ENCODE measurements at regions not wholly inside any gene's neighbourhood (a gene's known extent, or its start where the extent isn't known, plus 50 kb on each side); places are given as distances from the start of the nearest gene placed in this dataset.

DNA sequence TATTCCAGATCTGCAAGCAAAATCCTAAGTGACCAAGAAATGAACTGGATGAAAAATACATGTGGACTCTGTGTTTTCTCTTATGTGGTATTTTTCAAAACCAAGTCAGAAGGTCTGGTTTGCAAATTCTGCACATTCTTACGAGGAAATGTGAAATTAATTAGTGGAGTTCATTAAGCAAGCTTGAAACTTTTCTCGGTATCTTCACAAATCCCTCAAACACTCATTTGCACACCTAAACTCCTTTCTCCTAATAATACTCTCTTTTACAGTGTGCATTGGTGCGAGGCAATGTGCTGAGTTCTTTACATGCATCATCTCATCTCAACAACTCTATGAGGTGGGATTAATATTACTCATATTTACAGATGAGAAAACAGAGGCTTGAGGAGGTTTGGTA is 82.1 kb downstream of the MTERF1 start:
- no peak overlapping the region for H3K9ac ChIP-seq (ENCODE audit: low read depth, low read length, poor library complexity, severe bottlenecking)
- H3K9me2 ChIP-seq (replicated peaks; ENCODE audit: low read depth, low read length) = no peaks in the 10 kb centered on the region
- no peaks in the 10 kb centered on the region for H3K36me3 ChIP-seq (ENCODE audit: insufficient read depth, low read length)
- no peak overlapping the region for H2AFZ ChIP-seq (ENCODE audit: low read length)
- H3K4me3 ChIP-seq (ENCODE audit: low read length, poor library complexity, severe bottlenecking) = no peak overlapping the region
- H3K79me2 ChIP-seq (ENCODE audit: insufficient read depth, low read length) = no peaks in the 10 kb centered on the region
- no peaks in the 10 kb centered on the region for H3K9me3 ChIP-seq (ENCODE audit: insufficient read depth, low read depth, low read length)
- H4K20me1 ChIP-seq (ENCODE audit: insufficient read depth, low read length, poor library complexity, severe bottlenecking) = no peaks in the 10 kb centered on the region
- H3K27me3 ChIP-seq (ENCODE audit: insufficient read depth, low read length, poor library complexity, severe bottlenecking) = no peaks in the 10 kb centered on the region
- H3K4me2 ChIP-seq (ENCODE audit: low read depth, low read length, poor library complexity, severe bottlenecking) = no peak overlapping the region
- TF ChIP-seq, protein P1, sequence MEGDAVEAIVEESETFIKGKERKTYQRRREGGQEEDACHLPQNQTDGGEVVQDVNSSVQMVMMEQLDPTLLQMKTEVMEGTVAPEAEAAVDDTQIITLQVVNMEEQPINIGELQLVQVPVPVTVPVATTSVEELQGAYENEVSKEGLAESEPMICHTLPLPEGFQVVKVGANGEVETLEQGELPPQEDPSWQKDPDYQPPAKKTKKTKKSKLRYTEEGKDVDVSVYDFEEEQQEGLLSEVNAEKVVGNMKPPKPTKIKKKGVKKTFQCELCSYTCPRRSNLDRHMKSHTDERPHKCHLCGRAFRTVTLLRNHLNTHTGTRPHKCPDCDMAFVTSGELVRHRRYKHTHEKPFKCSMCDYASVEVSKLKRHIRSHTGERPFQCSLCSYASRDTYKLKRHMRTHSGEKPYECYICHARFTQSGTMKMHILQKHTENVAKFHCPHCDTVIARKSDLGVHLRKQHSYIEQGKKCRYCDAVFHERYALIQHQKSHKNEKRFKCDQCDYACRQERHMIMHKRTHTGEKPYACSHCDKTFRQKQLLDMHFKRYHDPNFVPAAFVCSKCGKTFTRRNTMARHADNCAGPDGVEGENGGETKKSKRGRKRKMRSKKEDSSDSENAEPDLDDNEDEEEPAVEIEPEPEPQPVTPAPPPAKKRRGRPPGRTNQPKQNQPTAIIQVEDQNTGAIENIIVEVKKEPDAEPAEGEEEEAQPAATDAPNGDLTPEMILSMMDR (conservative IDR thresholded peaks at IDR 0.05; ENCODE audit: low read length) = no peak
- TF ChIP-seq EZH2phosphoT487 (IDR thresholded peaks at IDR 0.05; ENCODE audit: borderline replicate concordance) = no peak
- no peaks in the 10 kb centered on the region for H3F3A ChIP-seq (ENCODE audit: low read depth)
- no peaks in the 10 kb centered on the region for H3K4me1 ChIP-seq (ENCODE audit: insufficient read depth, low read length, poor library complexity, severe bottlenecking)

DNA sequence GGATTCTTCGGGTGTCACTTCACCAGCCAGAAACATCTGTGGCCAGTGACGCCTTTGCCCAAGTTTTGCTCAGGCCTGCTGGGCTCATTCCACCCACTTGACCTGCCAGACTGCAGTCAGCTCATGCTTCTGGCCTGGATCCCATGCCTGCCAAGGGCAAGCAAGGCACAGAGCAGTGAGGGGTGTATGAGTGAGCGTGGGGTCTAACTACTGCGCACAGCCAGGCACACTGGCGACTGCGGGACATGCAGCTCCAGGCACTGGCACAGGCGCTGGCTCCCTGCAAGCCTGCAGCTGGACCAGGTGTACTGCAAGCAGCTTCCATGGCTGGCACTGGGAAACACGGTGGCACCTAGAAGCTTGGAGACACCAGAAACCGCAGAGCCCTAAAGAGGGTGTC is 80.1 kb downstream of the MTERF1 start:
- no peak for TF ChIP-seq EZH2phosphoT487 (IDR thresholded peaks at IDR 0.05; ENCODE audit: borderline replicate concordance)
- TF ChIP-seq, protein P1 (conservative IDR thresholded peaks at IDR 0.05; ENCODE audit: low read length) = no peak

DNA sequence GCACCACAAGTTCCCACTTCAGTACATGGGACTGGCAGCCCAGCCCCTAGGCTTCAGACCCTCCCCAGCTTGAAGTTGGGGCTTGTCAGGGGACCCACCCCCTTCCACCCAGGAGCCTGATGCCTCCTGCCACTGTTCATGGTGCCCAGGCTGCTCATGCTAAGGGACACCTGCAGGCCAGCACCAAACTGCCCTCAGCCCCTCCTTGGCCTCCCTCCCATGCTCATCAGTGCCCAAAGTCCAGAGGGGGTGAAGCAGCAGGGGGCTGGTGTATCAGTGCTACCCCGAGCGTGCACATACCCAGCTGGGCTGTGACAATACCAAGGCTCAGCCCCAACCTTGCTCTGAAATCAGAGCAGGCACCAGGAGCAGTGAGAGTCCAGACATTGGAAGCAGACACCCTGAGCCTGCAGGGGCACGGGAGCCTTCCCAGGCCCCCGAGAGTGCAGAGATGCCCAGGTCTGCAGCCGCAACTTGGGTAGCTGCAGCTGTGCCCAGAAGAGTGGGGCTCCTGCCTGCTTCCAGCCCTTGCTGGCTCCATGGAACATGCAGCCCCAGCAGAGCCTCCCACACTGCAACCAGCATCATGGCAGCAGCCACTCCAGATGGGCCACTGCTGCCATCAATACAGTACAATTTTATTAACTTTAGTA is 79.0 kb downstream of the MTERF1 start:
- H3K27me3 ChIP-seq (ENCODE audit: insufficient read depth, low read length, poor library complexity, severe bottlenecking) = no peaks in the 10 kb centered on the region
- no peaks in the 10 kb centered on the region for H3F3A ChIP-seq (ENCODE audit: low read depth)
- no peaks in the 10 kb centered on the region for H4K20me1 ChIP-seq (ENCODE audit: insufficient read depth, low read length, poor library complexity, severe bottlenecking)
- H3K36me3 ChIP-seq (ENCODE audit: insufficient read depth, low read length) = no peaks in the 10 kb centered on the region
- no peaks in the 10 kb centered on the region for H3K9me2 ChIP-seq (replicated peaks; ENCODE audit: low read depth, low read length)
- no peak overlapping the region for H3K4me3 ChIP-seq (ENCODE audit: low read length, poor library complexity, severe bottlenecking)
- H2AFZ ChIP-seq (ENCODE audit: low read length) = no peak overlapping the region
- no peaks in the 10 kb centered on the region for H3K9me3 ChIP-seq (ENCODE audit: insufficient read depth, low read depth, low read length)
- no peaks in the 10 kb centered on the region for H3K79me2 ChIP-seq (ENCODE audit: insufficient read depth, low read length)
- H3K4me1 ChIP-seq (ENCODE audit: insufficient read depth, low read length, poor library complexity, severe bottlenecking) = no peaks in the 10 kb centered on the region
- H3K4me2 ChIP-seq (ENCODE audit: low read depth, low read length, poor library complexity, severe bottlenecking) = no peak overlapping the region
- H3K9ac ChIP-seq (ENCODE audit: low read depth, low read length, poor library complexity, severe bottlenecking) = no peak overlapping the region
- TF ChIP-seq EZH2phosphoT487 (IDR thresholded peaks at IDR 0.05; ENCODE audit: borderline replicate concordance) = no peak
- TF ChIP-seq, protein P1 (conservative IDR thresholded peaks at IDR 0.05; ENCODE audit: low read length) = no peak

More for the DNA sequence above, 80.1 kb downstream of the MTERF1 start:
- H3K9me3 ChIP-seq (ENCODE audit: insufficient read depth, low read depth, low read length) = no peaks in the 10 kb centered on the region
- H3K79me2 ChIP-seq (ENCODE audit: insufficient read depth, low read length) = no peaks in the 10 kb centered on the region
- no peak overlapping the region for H3K9ac ChIP-seq (ENCODE audit: low read depth, low read length, poor library complexity, severe bottlenecking)
- H3K36me3 ChIP-seq (ENCODE audit: insufficient read depth, low read length) = no peaks in the 10 kb centered on the region
- no peaks in the 10 kb centered on the region for H3K4me1 ChIP-seq (ENCODE audit: insufficient read depth, low read length, poor library complexity, severe bottlenecking)
- H3K4me2 ChIP-seq (ENCODE audit: low read depth, low read length, poor library complexity, severe bottlenecking) = no peak overlapping the region
- no peaks in the 10 kb centered on the region for H4K20me1 ChIP-seq (ENCODE audit: insufficient read depth, low read length, poor library complexity, severe bottlenecking)
- no peak overlapping the region for H3K4me3 ChIP-seq (ENCODE audit: low read length, poor library complexity, severe bottlenecking)
- no peaks in the 10 kb centered on the region for H3F3A ChIP-seq (ENCODE audit: low read depth)
- no peaks in the 10 kb centered on the region for H3K9me2 ChIP-seq (replicated peaks; ENCODE audit: low read depth, low read length)
- H3K27me3 ChIP-seq (ENCODE audit: insufficient read depth, low read length, poor library complexity, severe bottlenecking) = no peaks in the 10 kb centered on the region
- H2AFZ ChIP-seq (ENCODE audit: low read length) = no peak overlapping the region
